ENCODE measurements at regions not wholly inside any gene's neighbourhood (a gene's known extent, or its start where the extent isn't known, plus 50 kb on each side); places are given as distances from the start of the nearest gene placed in this dataset.

- TF ChIP-seq FOXS1 (CRISPR knock-in tag; IDR thresholded peaks at IDR 0.05): no peak
Observed at GRCh38 chr2:44110444-44110843, 58.2 kb upstream of the PPM1B start (continued).

- TF ChIP-seq KDM5A (IDR thresholded peaks at IDR 0.05): no peak
- no peak overlapping the region for H3K4me3 ChIP-seq
- no peak overlapping the region for H3K27ac ChIP-seq
- no peaks in the 10 kb centered on the region for H3K4me1 ChIP-seq
- no peak for ATAC-seq
- no peak overlapping the region for H3K4me2 ChIP-seq
- ChIA-PET CTCF (interaction anchor here (1.8 kb wide), 1 partner anchor 226 kb away, joined by 3 read pairs; no protein-coding TSS in a partner anchor), POLR2A (no interaction called here)
- no peak for DNase-seq (ENCODE audit: low read depth in 1 of 2, low spot score in 1 of 2)
- no peak for FAIRE-seq
- no peaks in the 10 kb centered on the region for H3K9me3 ChIP-seq
Observed at GRCh38 chr2:44112096-44112495, 56.6 kb upstream of the PPM1B start.

- ChIA-PET CTCF (interaction anchor here (0.8 to 1.1 kb wide), 2 partner anchors 27 to 70 kb away, joined by 3 read pairs; no protein-coding TSS in a partner anchor), POLR2A (no interaction called here)
- WGBS (ENCODE audit: missing lambda C conversion rate): 66% methylated on average over 3 of the region's 3 CpGs
- Histone ChIP-seq H3K4me2 (no peak overlapping the region), H3K4me1 (no peaks in the 10 kb centered on the region), H3K9me3 (no peaks in the 10 kb centered on the region), H3K27ac (no peak overlapping the region), H3K4me3 (no peak overlapping the region)
- DNase-seq (ENCODE audit: low read depth in 1 of 2, low spot score in 1 of 2) (no peak), ATAC-seq (no peak), FAIRE-seq (no peak)
- TF ChIP-seq TFCP2L1 (CRISPR knock-in tag; IDR thresholded peaks at IDR 0.05) (no peak), ZFP36 (IDR thresholded peaks at IDR 0.05; ENCODE audit: borderline replicate concordance, partially characterized antibody) (no peak), CHD4 (IDR thresholded peaks at IDR 0.05; ENCODE audit: borderline replicate concordance) (no peak), RCOR1 (IDR thresholded peaks at IDR 0.05; ENCODE audit: low read depth, low read length) (no peak), SMC3 (IDR thresholded peaks at IDR 0.05) (no peak), FOXS1 (CRISPR knock-in tag; IDR thresholded peaks at IDR 0.05) (no peak), CTCF (IDR thresholded peaks at IDR 0.05) (no peak), SREBF2 (IDR thresholded peaks at IDR 0.05) (no peak), POLR2A (IDR thresholded peaks at IDR 0.05; ENCODE audit: low read length) (no peak), GATA3 (IDR thresholded peaks at IDR 0.05; ENCODE audit: borderline replicate concordance) (no peak), ZC3H11A (IDR thresholded peaks at IDR 0.05) (no peak), MAX (IDR thresholded peaks at IDR 0.05) (no peak), E2F6 (IDR thresholded peaks at IDR 0.05; ENCODE audit: borderline replicate concordance, low read depth) (no peak), ATOH8 (CRISPR knock-in tag; IDR thresholded peaks at IDR 0.05; ENCODE audit: low read depth) (no peak)
Observed at GRCh38 chr2:44116319-44116718, 52.4 kb upstream of the PPM1B start.

GRCh38 chr2:44118257-44118656, 50.4 kb upstream of the PPM1B start:
- CTCF ChIA-PET: interaction anchor here (1.0 kb wide), 1 partner anchor 31 kb away, joined by 3 read pairs; no protein-coding TSS in a partner anchor
- TF ChIP-seq ZC3H11A (IDR thresholded peaks at IDR 0.05): no peak
- no peak for TF ChIP-seq POLR2A (IDR thresholded peaks at IDR 0.05; ENCODE audit: low read length)
- no peak for TF ChIP-seq ESRRA (IDR thresholded peaks at IDR 0.05; ENCODE audit: borderline replicate concordance, low read length)
- no peak for TF ChIP-seq RAD21 (conservative IDR thresholded peaks at IDR 0.05 in 1 of 2, IDR thresholded peaks at IDR 0.05 in 1 of 2)
- no peak for TF ChIP-seq SREBF2 (IDR thresholded peaks at IDR 0.05)
- TF ChIP-seq HES2 (IDR thresholded peaks at IDR 0.05): no peak
- no peak for TF ChIP-seq TFCP2L1 (CRISPR knock-in tag; IDR thresholded peaks at IDR 0.05)
- no peak for TF ChIP-seq CHD2 (IDR thresholded peaks at IDR 0.05; ENCODE audit: low read length, partially characterized antibody)
- no peak for TF ChIP-seq NPAS2 (CRISPR knock-in tag; IDR thresholded peaks at IDR 0.05; ENCODE audit: borderline replicate concordance)
- TF ChIP-seq EHMT2 (IDR thresholded peaks at IDR 0.05; ENCODE audit: low read depth): no peak
- no peak for TF ChIP-seq CBX2 (IDR thresholded peaks at IDR 0.05; ENCODE audit: borderline replicate concordance, low read depth)
- no peak for TF ChIP-seq PHF8 (IDR thresholded peaks at IDR 0.05; ENCODE audit: borderline replicate concordance, low read depth)
- no peak for TF ChIP-seq ELK1 (IDR thresholded peaks at IDR 0.05; ENCODE audit: low read depth, low read length)
- TF ChIP-seq ZNF302 (CRISPR knock-in tag; IDR thresholded peaks at IDR 0.05): no peak
- no peak for TF ChIP-seq HOXB5 (CRISPR knock-in tag; IDR thresholded peaks at IDR 0.05)
- no peak for TF ChIP-seq CEBPB (IDR thresholded peaks at IDR 0.05)
- 91% methylated on average over 10 of the region's 10 CpGs for WGBS (ENCODE audit: missing lambda C conversion rate)
- Histone ChIP-seq H3K4me1 (no peaks in the 10 kb centered on the region), H3K4me3 (no peak overlapping the region), H3K27ac (no peak overlapping the region), H3K4me2 (no peak overlapping the region), H3K9me3 (no peaks in the 10 kb centered on the region)
- ATAC-seq: no peak
- FAIRE-seq: no peak
- DNase-seq (ENCODE audit: low read depth in 1 of 2, low spot score in 1 of 2): no peak
- POLR2A ChIA-PET: no interaction called here
